HCT116 (cell line): ENCODE measurements at regions not wholly inside any gene's neighbourhood (a gene's known extent, or its start where the extent isn't known, plus 50 kb on each side); places are given as distances from the start of the nearest gene placed in this dataset.
"Not testable (repeated sequence)": the region's sequence is repeated elsewhere in the genome, so short reads cannot be mapped to it uniquely, and the experiment has no call there.

Experiments used
- ATAC-seq: fragments of 200-7000 bp; cut with Tn5 transposase; 2 replicates; pipeline ENCODE4 v1.9.1; 2020; ENCODE audit warnings: mild to moderate bottlenecking, moderate library complexity
- BruUV-seq: library from RNA; stranded (reverse); fragments of 400-500 nt; replicated peaks from 2 replicates; lab custom pipeline; 2021; lab: Mats Ljungman, UMichigan
- CTCF ChIA-PET: fragments of 300-600 bp; sonication (Branson Sonifier 250); formaldehyde crosslinking; loops from one replicate; lab custom pipeline; 2021; ENCODE audit warnings: antibody characterized with exemption; lab: Charles Lee
- POLR2A ChIA-PET: fragments of 300-600, 350-600 bp; sonication (Branson Sonifier 250); formaldehyde crosslinking; loops from one replicate; lab custom pipeline; 2021; ENCODE audit warnings: antibody characterized with exemption; lab: Charles Lee
- RAD21 ChIA-PET, 2 experiments: fragments of 300-600 bp; sonication (Branson Sonifier 250); formaldehyde crosslinking; loops; one replicate each; lab custom pipeline; 2023; ENCODE audit warnings: low total read pairs in 2 of 2; ENCODE audit not compliant: uncharacterized antibody in 2 of 2, unreplicated experiment in 2 of 2, low non-redundant PET in 1 of 2; lab: Charles Lee
- DNase-seq: peaks from one replicate; pipeline ENCODE4 v3.0.0-alpha.2; 2010; ENCODE audit warnings: low read depth, low spot score
- H2AFZ ChIP-seq: fragments of 200-600 bp; shearing (Covaris generic), sonication (generic); 2 replicates; pipeline ENCODE4 v1.6.1; 2017; ENCODE audit warnings: low read depth, mixed run types, mixed read lengths, antibody characterized with exemption, low read length; ENCODE audit not compliant: poor library complexity, severe bottlenecking
- H3K27ac ChIP-seq: 2 replicates; pipeline ENCODE4 v1.5.1; 2012; ENCODE audit warnings: low read depth, low read length
- H3K27me3 ChIP-seq: fragments of 200-600 bp; sonication (generic); 2 replicates; pipeline ENCODE4 v1.6.1; 2016; ENCODE audit warnings: mixed run types, low read length, mixed read lengths; ENCODE audit not compliant: insufficient read depth
- H3K36me3 ChIP-seq, 2 experiments: fragments of 200-500 bp in 1 of 2; fragments of 200-600 bp in 1 of 2; sonication (Bioruptor generic) in 1 of 2; sonication (generic) in 1 of 2; 2 replicates each; pipeline versions ENCODE4 v1.5.1 to v1.6.1; 2014 to 2016; ENCODE audit warnings: low read length in 2 of 2, inconsistent platforms in 1 of 2, mixed read lengths in 1 of 2, mixed run types in 1 of 2; ENCODE audit not compliant: insufficient read depth in 2 of 2, control insufficient read depth in 1 of 2
- H3K4me1 ChIP-seq, 2 experiments: fragments of 200-600 bp in 1 of 2; sonication (generic) in 1 of 2; 2 replicates each; pipeline versions ENCODE4 v1.5.1 to v1.6.1; 2012 to 2017; ENCODE audit warnings: low read length in 2 of 2, inconsistent platforms in 1 of 2, mild to moderate bottlenecking in 1 of 2, mixed read lengths in 1 of 2, mixed run types in 1 of 2, moderate library complexity in 1 of 2; ENCODE audit not compliant: insufficient read depth in 2 of 2, control insufficient read depth in 1 of 2
- H3K4me2 ChIP-seq: fragments of 200-600 bp; sonication (generic); 2 replicates; pipeline ENCODE4 v1.6.1; 2017; ENCODE audit warnings: mixed run types, low read length, mixed read lengths
- H3K4me3 ChIP-seq, 2 experiments: fragments of 200-600 bp in 1 of 2; sonication (generic) in 1 of 2; replicated peaks in 1 of 2; 2 replicates each; pipeline ENCODE4 v1.5.1; 2011 to 2016; ENCODE audit warnings: low read length in 2 of 2, control low read depth in 1 of 2, low read depth in 1 of 2, mild to moderate bottlenecking in 1 of 2, mixed read lengths in 1 of 2, mixed run types in 1 of 2
- H3K79me2 ChIP-seq: fragments of 200-600 bp; sonication (generic); 2 replicates; pipeline ENCODE4 v1.6.1; 2017; ENCODE audit warnings: mild to moderate bottlenecking, mixed run types, low read length, moderate library complexity, mixed read lengths; ENCODE audit not compliant: insufficient read depth
- H3K9ac ChIP-seq: fragments of 200-600 bp; sonication (generic); 2 replicates; pipeline ENCODE4 v1.6.1; 2016; ENCODE audit warnings: low read length, mixed read lengths
- H3K9me2 ChIP-seq: fragments of 200-600 bp; sonication (generic), shearing (Covaris generic); 2 replicates; pipeline ENCODE4 v1.6.1; 2017; ENCODE audit warnings: mixed run types, mild to moderate bottlenecking, moderate library complexity; ENCODE audit not compliant: insufficient read depth
- H3K9me3 ChIP-seq, 2 experiments: fragments of 200-500 bp in 1 of 2; fragments of 200-600 bp in 1 of 2; sonication (Bioruptor generic) in 1 of 2; sonication (generic) in 1 of 2; 2 replicates each; pipeline ENCODE4 v1.6.1; 2014 to 2017; ENCODE audit warnings: low read length in 2 of 2, mixed read lengths in 2 of 2, inconsistent platforms in 1 of 2, low read depth in 1 of 2, mild to moderate bottlenecking in 1 of 2, mixed run types in 1 of 2, moderate library complexity in 1 of 2; ENCODE audit not compliant: control insufficient read depth in 1 of 2, insufficient read depth in 1 of 2
- H4K20me1 ChIP-seq: fragments of 200-600 bp; sonication (generic), shearing (Covaris generic); 2 replicates; pipeline ENCODE4 v1.6.1; 2017; ENCODE audit warnings: mixed run types, mild to moderate bottlenecking, moderate library complexity; ENCODE audit not compliant: insufficient read depth
- CBX3 ChIP-seq: IDR thresholded peaks from 2 replicates; pipeline ENCODE4 v1.6.1; 2012; ENCODE audit warnings: low read depth
- CTCF ChIP-seq, 3 experiments: fragments of 200-600 bp in 1 of 3; sonication (generic) in 1 of 3; IDR thresholded peaks in 2 of 3; conservative IDR thresholded peaks in 1 of 3; 2 replicates each; pipeline ENCODE4 v1.5.1; 2012 to 2017; ENCODE audit warnings: low read depth in 2 of 3, low read length in 2 of 3, antibody characterized with exemption in 1 of 3, borderline replicate concordance in 1 of 3, control low read depth in 1 of 3, mild to moderate bottlenecking in 1 of 3, mixed read lengths in 1 of 3, mixed run types in 1 of 3, moderate library complexity in 1 of 3; ENCODE audit not compliant: insufficient read depth in 1 of 3
- EGR1 ChIP-seq: IDR thresholded peaks from 2 replicates; pipeline ENCODE4 v1.6.1; 2012; ENCODE audit warnings: low read depth
- FOSL1 ChIP-seq: IDR thresholded peaks from 2 replicates; pipeline ENCODE4 v1.6.1; 2012; ENCODE audit warnings: low read depth
- RAD21 ChIP-seq: IDR thresholded peaks from 2 replicates; pipeline ENCODE4 v1.6.1; 2012; ENCODE audit warnings: low read depth, mild to moderate bottlenecking
- SRF ChIP-seq: IDR thresholded peaks from 2 replicates; pipeline ENCODE4 v1.6.1; 2012; ENCODE audit warnings: low read depth
- YY1 ChIP-seq: IDR thresholded peaks from 2 replicates; pipeline ENCODE4 v1.6.1; 2011; ENCODE audit warnings: low read length, low read depth, moderate library complexity, mild to moderate bottlenecking; ENCODE audit not compliant: insufficient replicate concordance; ENCODE audit errors: extremely low read depth
- ZFX ChIP-seq: fragments of 450-650 bp; IDR thresholded peaks from 2 replicates; pipeline ENCODE4 v1.6.1; 2017
- intact Hi-C: fragments of 100-400 bp; cut with micrococcal nuclease; formaldehyde crosslinking; loops from 2 replicates; pipeline ENCODE4 v1.10.0; 2022

DNA sequence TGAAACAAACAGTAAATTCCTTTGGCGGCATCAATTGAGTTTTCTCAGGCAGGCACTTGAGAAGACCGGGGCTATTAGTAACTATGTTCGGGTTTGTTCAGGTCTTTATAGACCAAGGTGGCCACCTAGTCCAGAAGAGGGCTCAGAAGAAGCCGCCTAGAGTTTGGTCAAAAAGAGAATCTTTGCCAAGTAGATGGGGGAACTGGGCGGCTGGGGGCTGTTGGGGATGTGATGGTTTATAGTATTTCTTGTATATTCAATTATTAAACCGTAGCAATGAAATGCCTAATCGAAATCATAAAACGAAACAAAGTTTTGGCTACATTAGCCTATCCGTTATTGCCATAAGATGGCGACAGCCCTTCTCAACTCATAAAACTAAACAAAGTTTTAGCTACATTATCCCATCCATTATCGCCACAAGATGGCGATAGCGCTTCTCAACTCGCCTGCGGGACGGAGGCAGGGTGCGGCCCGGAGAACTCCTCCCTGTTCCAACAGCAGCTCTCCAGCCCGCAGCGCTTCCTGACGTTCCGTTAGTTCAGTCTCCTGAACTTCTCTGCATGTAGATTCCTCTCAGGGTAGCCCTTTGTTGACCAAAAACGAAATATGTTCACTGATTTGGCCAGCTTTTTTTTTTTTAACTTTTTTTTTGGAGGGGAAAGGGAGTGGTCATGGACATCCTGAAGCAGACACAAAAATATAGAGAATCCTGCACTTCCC is 120.5 kb upstream of the PRSS16 start:
- BruUV-seq = no TSS peak
- peak overlapping the region; percentile 28; the same call in 1 of the 2 replicates for H3K27ac ChIP-seq

DNA sequence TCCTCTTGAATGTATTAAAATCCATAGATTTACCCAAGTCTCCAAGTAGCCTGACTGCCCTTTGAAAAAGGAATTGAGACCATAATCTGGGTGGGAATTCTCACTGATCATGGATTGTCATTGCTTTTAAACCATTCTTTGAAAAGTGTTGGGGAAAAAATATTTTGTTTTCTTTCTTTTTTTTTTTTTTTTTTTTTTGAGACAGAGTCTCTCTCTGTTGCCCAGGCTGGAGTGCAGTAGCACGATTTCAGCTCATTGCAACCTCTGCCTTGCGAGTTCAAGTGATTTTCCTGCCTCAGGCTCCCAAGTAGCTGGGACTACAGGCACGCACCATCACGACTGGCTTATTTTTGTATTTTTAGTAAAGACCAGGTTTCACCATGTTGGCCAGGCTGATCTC is 119.6 kb upstream of the PRSS16 start:
- ChIA-PET CTCF (interaction anchor here (0.7 to 1.6 kb wide), 5 partner anchors 16 to 933 kb away, joined by 3 to 6 read pairs (median 5); no protein-coding TSS in a partner anchor), POLR2A (interaction anchor here (0.7 to 1.5 kb wide), 6 partner anchors 19 to 765 kb away, joined by 3 to 6 read pairs (median 3); partner anchors contain the start of gene ZNF184)
- H3K9me3 ChIP-seq, H3K9me2 ChIP-seq, DNase-seq, H4K20me1 ChIP-seq, H3K27me3 ChIP-seq, H3K4me2 ChIP-seq, RAD21 ChIA-PET, H3K36me3 ChIP-seq, H3K9ac ChIP-seq, ATAC-seq, H3K4me3 ChIP-seq, BruUV-seq, H3K79me2 ChIP-seq: not testable (repeated sequence)
- H3K27ac ChIP-seq = peak overlapping the region; percentile 28; the same call in 1 of the 2 replicates
- peaks cover 14 to 30% of the 10 kb centered on the region in 2 experiments for H3K4me1 ChIP-seq
- intact Hi-C loops = loop anchor here (1.0 kb wide), 1 partner anchor 30 kb away; no protein-coding TSS in a partner anchor
- peak overlapping the region; percentile 70 for H2AFZ ChIP-seq

More for the DNA sequence above, 120.5 kb upstream of the PRSS16 start:
- Histone ChIP-seq H4K20me1 (no peaks in the 10 kb centered on the region), H3K36me3 (no peaks in the 10 kb centered on the region), H3K4me3 (peak overlapping the region; percentile 18 to 41), H3K4me1 (peaks cover 14 to 25% of the 10 kb centered on the region in 2 experiments), H3K79me2 (no peaks in the 10 kb centered on the region), H2AFZ (peak overlapping the region; percentile 70), H3K9me3 (no peaks in the 10 kb centered on the region), H3K9me2 (no peaks in the 10 kb centered on the region; the same call in 1 of the 2 replicates), H3K9ac (peak overlapping the region; percentile 18; the same call in 1 of the 2 replicates), H3K4me2 (peak overlapping the region; percentile 70), H3K27me3 (no peaks in the 10 kb centered on the region)
- ChIA-PET CTCF (interaction anchor here (0.5 to 1.6 kb wide), 16 partner anchors 17 to 938 kb away, joined by 3 to 7 read pairs (median 3); a partner anchor contains a TSS), RAD21 (no interaction called here), POLR2A (interaction anchor here (0.7 to 1.5 kb wide), 10 partner anchors 9 to 766 kb away, joined by 3 to 6 read pairs (median 4); partner anchors contain the start of gene ZNF184)
- DNase-seq = peak; percentile 85
- intact Hi-C loops = loop anchor here (1.0 kb wide), 1 partner anchor 31 kb away; no protein-coding TSS in a partner anchor
- TF ChIP-seq YY1 (peak; percentile 82), EGR1 (no peak), CBX3 (peak; percentile 79), RAD21 (peak; percentile 91), SRF (no peak), CTCF (IDR thresholded peaks at IDR 0.05 in 2 of 3, conservative IDR thresholded peaks at IDR 0.05 in 1 of 3; ENCODE audit: borderline replicate concordance in 1 of 3, insufficient read depth in 1 of 3, low read depth in 2 of 3, low read length in 2 of 3) (peak; percentile 73 to 98 (median 83)), ZFX (no peak), FOSL1 (no peak)
- peak; percentile 84 for ATAC-seq
